C4-2B (cell line): ENCODE measurements at regions not wholly inside any gene's neighbourhood (a gene's known extent, or its start where the extent isn't known, plus 50 kb on each side); places are given as distances from the start of the nearest gene placed in this dataset.

Experiments used
- H3K27ac ChIP-seq: fragments of 450-650 bp; 2 replicates; pipeline ENCODE4 v1.5.1; 2017
- ZFX ChIP-seq: fragments of 450-650 bp; IDR thresholded peaks from 2 replicates; pipeline ENCODE4 v1.6.1; 2017
- TF ChIP-seq, protein P1 (sequence below): fragments of 450-650 bp; conservative IDR thresholded peaks from 2 replicates; pipeline ENCODE4 v1.5.1; 2017; ENCODE audit warnings: mild to moderate bottlenecking

DNA sequence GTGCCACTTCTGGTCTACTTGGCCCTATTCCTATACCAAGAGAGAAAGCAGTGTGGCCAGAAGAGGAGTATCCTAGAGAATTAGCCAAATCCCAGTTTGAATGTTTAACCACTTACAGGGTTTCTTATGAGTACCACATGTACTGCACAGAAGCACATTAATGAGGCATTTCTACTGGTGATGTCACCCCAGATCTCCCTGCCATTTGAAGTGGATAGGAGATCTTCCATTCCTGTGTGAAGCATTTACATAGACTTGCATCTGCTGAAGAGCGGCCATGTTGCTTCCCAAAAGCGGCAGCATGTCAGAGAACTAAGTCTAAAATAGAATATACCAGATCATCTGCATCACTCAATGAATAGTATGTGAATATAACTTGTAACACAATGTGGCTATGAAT, 108.4 kb upstream of the TUSC7 start:
- no peak for TF ChIP-seq ZFX
- TF ChIP-seq, protein P1, sequence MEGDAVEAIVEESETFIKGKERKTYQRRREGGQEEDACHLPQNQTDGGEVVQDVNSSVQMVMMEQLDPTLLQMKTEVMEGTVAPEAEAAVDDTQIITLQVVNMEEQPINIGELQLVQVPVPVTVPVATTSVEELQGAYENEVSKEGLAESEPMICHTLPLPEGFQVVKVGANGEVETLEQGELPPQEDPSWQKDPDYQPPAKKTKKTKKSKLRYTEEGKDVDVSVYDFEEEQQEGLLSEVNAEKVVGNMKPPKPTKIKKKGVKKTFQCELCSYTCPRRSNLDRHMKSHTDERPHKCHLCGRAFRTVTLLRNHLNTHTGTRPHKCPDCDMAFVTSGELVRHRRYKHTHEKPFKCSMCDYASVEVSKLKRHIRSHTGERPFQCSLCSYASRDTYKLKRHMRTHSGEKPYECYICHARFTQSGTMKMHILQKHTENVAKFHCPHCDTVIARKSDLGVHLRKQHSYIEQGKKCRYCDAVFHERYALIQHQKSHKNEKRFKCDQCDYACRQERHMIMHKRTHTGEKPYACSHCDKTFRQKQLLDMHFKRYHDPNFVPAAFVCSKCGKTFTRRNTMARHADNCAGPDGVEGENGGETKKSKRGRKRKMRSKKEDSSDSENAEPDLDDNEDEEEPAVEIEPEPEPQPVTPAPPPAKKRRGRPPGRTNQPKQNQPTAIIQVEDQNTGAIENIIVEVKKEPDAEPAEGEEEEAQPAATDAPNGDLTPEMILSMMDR: no peak
- H3K27ac ChIP-seq: no peak overlapping the region

DNA sequence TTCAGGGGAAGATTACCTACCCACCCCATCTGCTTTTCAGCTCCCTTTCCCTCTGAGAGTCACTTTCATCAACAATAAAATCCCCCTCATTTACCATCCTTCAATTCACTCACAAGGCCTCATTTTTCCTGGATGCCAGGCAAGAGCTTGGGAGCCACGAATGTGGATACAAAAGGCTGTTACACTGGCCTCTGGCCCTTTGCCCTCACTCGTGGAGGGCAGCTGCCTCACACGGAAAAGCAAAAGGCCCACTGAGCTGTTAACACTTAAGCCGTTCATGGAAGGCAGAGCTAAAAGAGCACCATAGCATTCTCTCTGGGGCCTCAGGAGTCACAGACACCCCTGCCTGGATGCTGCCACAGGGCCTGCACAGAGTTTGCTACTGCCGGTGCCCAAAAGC, 102.4 kb upstream of the TUSC7 start:
- TF ChIP-seq, protein P1: no peak
- TF ChIP-seq ZFX: no peak
- H3K27ac ChIP-seq: no peak overlapping the region

DNA sequence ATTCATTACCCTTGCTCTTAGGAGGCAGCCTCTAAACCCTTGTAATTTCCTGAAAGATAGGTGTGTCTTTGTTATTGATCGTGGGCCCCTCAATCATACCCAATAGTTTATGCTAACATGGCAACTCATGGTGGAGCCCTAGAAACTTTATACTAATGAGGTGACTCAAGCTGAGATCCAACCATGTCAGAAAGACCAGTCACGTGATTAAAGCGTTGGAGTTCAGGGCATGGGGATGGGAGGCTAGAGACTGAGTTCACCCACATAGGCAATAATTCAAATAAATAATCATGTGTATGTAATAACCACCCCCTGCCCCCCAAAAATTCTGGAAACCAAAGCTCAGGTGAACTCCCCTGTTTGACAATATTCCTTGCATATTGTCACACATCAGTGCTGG, 99.5 kb upstream of the TUSC7 start:
- H3K27ac ChIP-seq: no peak overlapping the region

DNA sequence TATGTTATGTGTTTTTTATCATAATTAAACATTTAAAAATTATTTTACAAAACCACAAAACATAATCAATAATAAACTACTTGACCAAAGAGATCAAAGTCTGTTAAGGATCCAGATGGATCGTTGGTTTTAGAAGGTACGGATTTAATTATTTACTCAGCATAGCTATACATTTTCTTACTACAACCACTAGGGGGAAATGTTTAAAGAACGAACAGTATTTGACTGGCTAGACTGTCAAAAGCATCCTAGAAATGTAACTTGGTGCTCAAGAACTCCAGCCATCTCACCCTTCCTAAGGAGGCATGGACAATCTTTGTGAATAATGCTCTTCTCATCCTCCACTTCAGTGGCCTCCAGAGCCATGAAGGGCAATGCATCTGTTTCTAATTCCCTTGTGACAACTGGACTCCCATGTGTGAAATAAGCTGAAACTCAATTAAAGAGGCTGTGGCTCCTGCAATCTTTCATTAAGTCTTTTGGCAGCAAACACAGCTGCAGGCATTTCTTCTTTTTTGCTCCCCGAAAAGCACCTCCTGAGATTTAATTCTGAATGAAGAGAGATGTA, 94.7 kb upstream of the TUSC7 start:
- no peak overlapping the region for H3K27ac ChIP-seq
- no peak for TF ChIP-seq ZFX
- TF ChIP-seq, protein P1: peak; percentile 67

More for the DNA sequence above, 99.5 kb upstream of the TUSC7 start:
- TF ChIP-seq ZFX: no peak
- TF ChIP-seq, protein P1: no peak

DNA sequence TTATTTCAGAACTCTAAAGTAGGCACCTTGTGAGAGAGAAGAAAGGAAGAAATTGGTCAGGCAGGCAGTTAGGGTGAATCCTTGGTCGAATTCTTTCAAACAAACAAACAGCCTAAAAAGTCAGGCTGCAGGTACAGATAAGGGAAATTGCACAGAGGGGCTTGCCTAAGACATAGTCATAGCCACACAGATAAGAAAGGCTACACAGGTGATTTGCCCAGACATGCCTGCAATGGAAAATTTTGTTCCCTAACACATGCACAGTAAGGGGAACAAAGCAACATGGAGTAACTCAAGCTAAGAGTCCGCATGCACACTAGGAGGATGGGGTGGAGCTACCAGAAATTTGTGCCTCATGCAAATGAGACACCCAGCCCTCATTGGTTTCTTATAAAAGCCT, 91.4 kb upstream of the TUSC7 start:
- no peak for TF ChIP-seq ZFX
- TF ChIP-seq, protein P1: no peak
- no peak overlapping the region for H3K27ac ChIP-seq

GRCh38 chr3:116618930-116619329, 90.6 kb upstream of the TUSC7 start:
- TF ChIP-seq, protein P1: no peak
- TF ChIP-seq ZFX: no peak
- no peak overlapping the region for H3K27ac ChIP-seq

- TF ChIP-seq, protein P1: no peak
- no peak for TF ChIP-seq ZFX
Observed at GRCh38 chr3:116630494-116630893, 79.1 kb upstream of the TUSC7 start.

More at GRCh38 chr3:116630494-116630893, 79.1 kb upstream of the TUSC7 start:
- no peak overlapping the region for H3K27ac ChIP-seq
